SU-DHL-6 (cell line): ENCODE measurements at regions not wholly inside any gene's neighbourhood (a gene's known extent, or its start where the extent isn't known, plus 50 kb on each side); places are given as distances from the start of the nearest gene placed in this dataset.

Experiments used
- EZH2phosphoT487 ChIP-seq: fragments of 200-600 bp; sonication (generic), shearing (Covaris generic); conservative IDR thresholded peaks from 2 replicates; pipeline ENCODE4 v1.6.1; 2018; ENCODE audit warnings: mild to moderate bottlenecking, antibody characterized with exemption, low read length, moderate library complexity, mixed read lengths
- TF ChIP-seq, protein P1 (sequence below): fragments of 200-600 bp; sonication (generic); IDR thresholded peaks from one replicate; pipeline ENCODE4 v1.5.1; 2017; ENCODE audit warnings: antibody characterized with exemption, mild to moderate bottlenecking, low read length, moderate library complexity; ENCODE audit not compliant: insufficient read depth, poor library complexity, severe bottlenecking

GRCh38 chr16:82242201-82242600, 72.2 kb upstream of the MPHOSPH6 start:
- TF ChIP-seq, protein P1, sequence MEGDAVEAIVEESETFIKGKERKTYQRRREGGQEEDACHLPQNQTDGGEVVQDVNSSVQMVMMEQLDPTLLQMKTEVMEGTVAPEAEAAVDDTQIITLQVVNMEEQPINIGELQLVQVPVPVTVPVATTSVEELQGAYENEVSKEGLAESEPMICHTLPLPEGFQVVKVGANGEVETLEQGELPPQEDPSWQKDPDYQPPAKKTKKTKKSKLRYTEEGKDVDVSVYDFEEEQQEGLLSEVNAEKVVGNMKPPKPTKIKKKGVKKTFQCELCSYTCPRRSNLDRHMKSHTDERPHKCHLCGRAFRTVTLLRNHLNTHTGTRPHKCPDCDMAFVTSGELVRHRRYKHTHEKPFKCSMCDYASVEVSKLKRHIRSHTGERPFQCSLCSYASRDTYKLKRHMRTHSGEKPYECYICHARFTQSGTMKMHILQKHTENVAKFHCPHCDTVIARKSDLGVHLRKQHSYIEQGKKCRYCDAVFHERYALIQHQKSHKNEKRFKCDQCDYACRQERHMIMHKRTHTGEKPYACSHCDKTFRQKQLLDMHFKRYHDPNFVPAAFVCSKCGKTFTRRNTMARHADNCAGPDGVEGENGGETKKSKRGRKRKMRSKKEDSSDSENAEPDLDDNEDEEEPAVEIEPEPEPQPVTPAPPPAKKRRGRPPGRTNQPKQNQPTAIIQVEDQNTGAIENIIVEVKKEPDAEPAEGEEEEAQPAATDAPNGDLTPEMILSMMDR = no peak
- no peak for TF ChIP-seq EZH2phosphoT487
